ENCODE measurements at regions not wholly inside any gene's neighbourhood (a gene's known extent, or its start where the extent isn't known, plus 50 kb on each side); places are given as distances from the start of the nearest gene placed in this dataset.
A peak's percentile ranks its signal among the peaks of the same experiment; 100 is the strongest.

- no peak for DNase-seq (ENCODE audit: low spot score)
These were observed 388.0 kb downstream of the PLPP3 start for GRCh38 chr1:56191369-56191768.

GRCh38 chr1:56190806-56191365, 388.5 kb downstream of the PLPP3 start:
- DNase-seq (ENCODE audit: low spot score), result no peak

- no peak for DNase-seq (ENCODE audit: low spot score)
These were observed 389.2 kb downstream of the PLPP3 start for GRCh38 chr1:56189946-56190805.

- no peak for DNase-seq (ENCODE audit: low spot score)
These were observed 389.9 kb downstream of the PLPP3 start for GRCh38 chr1:56189454-56189853.

GRCh38 chr1:56188855-56189254, 390.5 kb downstream of the PLPP3 start:
- no peak for DNase-seq (ENCODE audit: low spot score)

- DNase-seq (ENCODE audit: low spot score), result no peak
These were observed 391.1 kb downstream of the PLPP3 start for GRCh38 chr1:56188221-56188620.

- DNase-seq (ENCODE audit: low spot score), result no peak
These were observed 392.0 kb downstream of the PLPP3 start for GRCh38 chr1:56187405-56187804.

GRCh38 chr1:56185493-56185892, 393.9 kb downstream of the PLPP3 start:
- no peak for DNase-seq (ENCODE audit: low spot score)

- DNase-seq (ENCODE audit: low spot score), result no peak
These were observed 396.2 kb downstream of the PLPP3 start for GRCh38 chr1:56183151-56183550.

GRCh38 chr1:56180520-56181190, 398.7 kb downstream of the PLPP3 start:
- peak; percentile 6 for DNase-seq (ENCODE audit: low spot score)

GRCh38 chr1:56179543-56179942, 399.8 kb downstream of the PLPP3 start:
- DNase-seq (ENCODE audit: low spot score), result no peak

- DNase-seq (ENCODE audit: low spot score), result no peak
These were observed 404.2 kb downstream of the PLPP3 start for GRCh38 chr1:56175211-56175610.

- DNase-seq (ENCODE audit: low spot score), result no peak
These were observed 405.0 kb downstream of the PLPP3 start for GRCh38 chr1:56174176-56174885.

- DNase-seq (ENCODE audit: low spot score), result no peak
These were observed 405.6 kb downstream of the PLPP3 start for GRCh38 chr1:56173736-56174135.

- no peak for DNase-seq (ENCODE audit: low spot score)
These were observed 407.7 kb downstream of the PLPP3 start for GRCh38 chr1:56171670-56172069.

GRCh38 chr1:56170784-56171320, 408.5 kb downstream of the PLPP3 start:
- no peak for DNase-seq (ENCODE audit: low spot score)

GRCh38 chr1:56169856-56170255, 409.5 kb downstream of the PLPP3 start:
- DNase-seq (ENCODE audit: low spot score), result no peak

GRCh38 chr1:56168176-56168575, 411.2 kb downstream of the PLPP3 start:
- DNase-seq (ENCODE audit: low spot score), result no peak

GRCh38 chr1:56167596-56167995, 411.8 kb downstream of the PLPP3 start:
- DNase-seq (ENCODE audit: low spot score), result no peak

GRCh38 chr1:56160773-56161315, 418.5 kb downstream of the PLPP3 start:
- no peak for DNase-seq (ENCODE audit: low spot score)

- DNase-seq (ENCODE audit: low spot score), result no peak
These were observed 422.1 kb downstream of the PLPP3 start for GRCh38 chr1:56156971-56157876.

Data from A172 (cell line).